A549 (cell line): ENCODE measurements at regions not wholly inside any gene's neighbourhood (a gene's known extent, or its start where the extent isn't known, plus 50 kb on each side); places are given as distances from the start of the nearest gene placed in this dataset.

Experiments
- ATAC-seq, 2 experiments: fragments of 200-7000 bp in 1 of 2; fragments of >200 bp in 1 of 2; cut with Nextera tagmentation in 1 of 2; cut with Tn5 transposase in 1 of 2; 3 replicates each; pipeline versions ENCODE4 v1.8.0 to v1.9.1; 2018 to 2020; ENCODE audit warnings: mild to moderate bottlenecking in 1 of 2, moderate library complexity in 1 of 2
- CTCF ChIA-PET: fragments of 300-600 bp; sonication (Branson Sonifier 250); formaldehyde crosslinking; extraction: SDS; loops from one replicate; lab custom pipeline; 2021; ENCODE audit warnings: antibody characterized with exemption, inconsistent platforms; lab: Yijun Ruan, JAX
- POLR2A ChIA-PET: fragments of 350-600 bp; formaldehyde crosslinking; extraction: SDS; loops from one replicate; lab custom pipeline; 2021; ENCODE audit warnings: antibody characterized with exemption, inconsistent platforms; lab: Yijun Ruan, JAX
- DNase-seq, 2 experiments: peaks; one replicate each; pipeline versions ENCODE4 v3.0.0 to v3.0.0-alpha.2; 2011 to 2016; ENCODE audit warnings: low read depth in 1 of 2, low spot score in 1 of 2
- FAIRE-seq: peaks from 2 replicates; lab custom pipeline; 2011; peaks lifted over from hg19 to GRCh38; lab: Jason Lieb, UNC
- H3K27ac ChIP-seq, 2 experiments: fragments of >200 bp; sonication (Bioruptor Twin); formaldehyde crosslinking; 3 replicates each; pipeline ENCODE4 v1.5.1; 2016 to 2017
- H3K4me1 ChIP-seq: fragments of >200 bp; sonication (Bioruptor Twin); formaldehyde crosslinking; 3 replicates; pipeline ENCODE4 v1.6.1; 2016
- H3K4me2 ChIP-seq: fragments of >200 bp; sonication (Bioruptor Twin); formaldehyde crosslinking; 3 replicates; pipeline ENCODE4 v1.6.1; 2016
- H3K4me3 ChIP-seq: fragments of >200 bp; sonication (Bioruptor Twin); formaldehyde crosslinking; 3 replicates; pipeline ENCODE4 v1.5.1; 2016
- H3K9me3 ChIP-seq: fragments of >200 bp; sonication (Bioruptor Twin); formaldehyde crosslinking; 3 replicates; pipeline ENCODE4 v1.6.1; 2016
- ATOH8 ChIP-seq: fragments of 250-450 bp; sonication (Bioruptor Pico); IDR thresholded peaks from 2 replicates; pipeline ENCODE4 v1.5.0; 2020; ENCODE audit warnings: low read depth, mild to moderate bottlenecking, moderate library complexity
- CBX8 ChIP-seq: fragments of 200-600 bp; sonication (generic); IDR thresholded peaks from 2 replicates; pipeline ENCODE4 v1.6.1; 2016
- CHD2 ChIP-seq: fragments of 150-350 bp; IDR thresholded peaks from 2 replicates; pipeline ENCODE4 v1.6.1; 2014; ENCODE audit warnings: low read length; ENCODE audit not compliant: partially characterized antibody
- EP300 ChIP-seq, 2 experiments: fragments of >200 bp; sonication (Bioruptor Twin); formaldehyde crosslinking; IDR thresholded peaks; 2 replicates in 1 of 2; 3 replicates in 1 of 2; pipeline ENCODE4 v1.6.1; 2016 to 2017
- FOSB ChIP-seq: fragments of 250-450 bp; sonication (Bioruptor Pico); IDR thresholded peaks from 2 replicates; pipeline ENCODE4 v1.5.0; 2020; ENCODE audit warnings: mild to moderate bottlenecking, moderate library complexity
- FOXS1 ChIP-seq: fragments of 250-450 bp; sonication (Bioruptor Pico); IDR thresholded peaks from 2 replicates; pipeline ENCODE4 v1.5.0; 2020; ENCODE audit warnings: mild to moderate bottlenecking, moderate library complexity
- GATA3 ChIP-seq: IDR thresholded peaks from 2 replicates; pipeline ENCODE4 v1.6.1; 2012; ENCODE audit warnings: borderline replicate concordance
- HDAC2 ChIP-seq: fragments of 200-600 bp; sonication (generic); IDR thresholded peaks from 2 replicates; pipeline ENCODE4 v1.6.1; 2016
- HEYL ChIP-seq: fragments of 250-450 bp; sonication (Bioruptor Pico); IDR thresholded peaks from 2 replicates; pipeline ENCODE4 v1.8.0; 2021; ENCODE audit warnings: mild to moderate bottlenecking, moderate library complexity
- HMGXB4 ChIP-seq: fragments of 250-450 bp; sonication (Bioruptor Pico); IDR thresholded peaks from 2 replicates; pipeline ENCODE4 v1.5.0; 2021; ENCODE audit warnings: mild to moderate bottlenecking, moderate library complexity, borderline replicate concordance
- HOXB13 ChIP-seq: fragments of 250-450 bp; sonication (Bioruptor Pico); IDR thresholded peaks from 2 replicates; pipeline ENCODE4 v1.5.0; 2020; ENCODE audit warnings: low read depth, mild to moderate bottlenecking, moderate library complexity
- JUN ChIP-seq, 2 experiments: fragments of >200 bp; sonication (Bioruptor Twin); formaldehyde crosslinking; IDR thresholded peaks; 2 replicates in 1 of 2; 3 replicates in 1 of 2; pipeline ENCODE4 v1.6.1; 2016 to 2017
- JUNB ChIP-seq: fragments of >200 bp; sonication (Bioruptor Twin); formaldehyde crosslinking; IDR thresholded peaks from 2 replicates; pipeline ENCODE4 v1.6.1; 2016
- MAFK ChIP-seq: fragments of 450-650 bp; IDR thresholded peaks from 2 replicates; pipeline ENCODE4 v1.6.1; 2014; ENCODE audit not compliant: partially characterized antibody
- NFE2L2 ChIP-seq: fragments of 150-350 bp; conservative IDR thresholded peaks from 2 replicates; pipeline ENCODE4 v1.6.1; 2014; ENCODE audit warnings: low read length
- RAD21 ChIP-seq, 2 experiments: fragments of >200 bp in 1 of 2; sonication (Bioruptor Twin) in 1 of 2; formaldehyde crosslinking in 1 of 2; IDR thresholded peaks in 1 of 2; conservative IDR thresholded peaks in 1 of 2; 2 replicates in 1 of 2; 3 replicates in 1 of 2; pipeline ENCODE4 v1.6.1; 2012 to 2018; ENCODE audit warnings: inconsistent platforms in 1 of 2
- SMC3 ChIP-seq: fragments of >200 bp; sonication (Bioruptor Twin); formaldehyde crosslinking; IDR thresholded peaks from 3 replicates; pipeline ENCODE4 v1.6.1; 2018; ENCODE audit warnings: inconsistent platforms
- TFCP2L1 ChIP-seq: fragments of 250-450 bp; sonication (Bioruptor Pico); IDR thresholded peaks from 2 replicates; pipeline ENCODE4 v1.5.0; 2021; ENCODE audit warnings: mild to moderate bottlenecking
- USF2 ChIP-seq: fragments of 450-650 bp; IDR thresholded peaks from 2 replicates; pipeline ENCODE4 v1.6.1; 2014; ENCODE audit warnings: antibody characterized with exemption
- WGBS: methylation state at CpG from one replicate; pipeline ENCODE4 v1.1.6; 2017; ENCODE audit errors: missing lambda C conversion rate; 5-methylcytosine and 5-hydroxymethylcytosine counted together
- TF ChIP-seq, protein P1 (sequence below): fragments of 150-350 bp; IDR thresholded peaks from 2 replicates; pipeline ENCODE4 v1.6.1; 2014; ENCODE audit warnings: low read depth, mild to moderate bottlenecking, low read length

- TF ChIP-seq JUN (IDR thresholded peaks at IDR 0.05) = no peak
- no peak for TF ChIP-seq JUNB
- TF ChIP-seq HOXB13 (CRISPR knock-in tag) = no peak
- TF ChIP-seq FOXS1 = no peak
Measured at GRCh38 chr5:99640646-99641045, 711.8 kb upstream of the CHD1 start (continued).

DNA sequence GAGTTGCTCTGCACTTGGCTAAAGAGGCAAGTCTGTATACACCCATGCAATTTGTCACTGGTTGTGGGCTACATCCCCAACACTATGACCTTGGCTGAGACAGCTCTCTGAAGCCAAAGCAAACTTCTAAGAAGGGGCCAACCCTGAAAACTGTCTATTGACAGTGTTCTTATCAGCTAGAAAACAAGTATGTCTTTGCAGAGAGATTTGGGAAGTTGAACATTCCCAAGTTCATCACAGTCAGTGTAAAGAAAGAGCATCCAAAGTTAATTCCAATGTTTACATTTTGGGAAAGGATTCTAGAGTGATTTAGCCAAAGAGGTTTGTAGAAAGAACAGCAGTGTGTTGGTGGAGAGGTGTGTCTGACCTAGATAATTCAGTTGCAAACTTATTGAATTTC is 711.1 kb upstream of the CHD1 start:
- TF ChIP-seq NFE2L2 = no peak
- TF ChIP-seq SMC3 = no peak
- no peak for TF ChIP-seq CHD2
- TF ChIP-seq GATA3 = no peak
- TF ChIP-seq, protein P1, sequence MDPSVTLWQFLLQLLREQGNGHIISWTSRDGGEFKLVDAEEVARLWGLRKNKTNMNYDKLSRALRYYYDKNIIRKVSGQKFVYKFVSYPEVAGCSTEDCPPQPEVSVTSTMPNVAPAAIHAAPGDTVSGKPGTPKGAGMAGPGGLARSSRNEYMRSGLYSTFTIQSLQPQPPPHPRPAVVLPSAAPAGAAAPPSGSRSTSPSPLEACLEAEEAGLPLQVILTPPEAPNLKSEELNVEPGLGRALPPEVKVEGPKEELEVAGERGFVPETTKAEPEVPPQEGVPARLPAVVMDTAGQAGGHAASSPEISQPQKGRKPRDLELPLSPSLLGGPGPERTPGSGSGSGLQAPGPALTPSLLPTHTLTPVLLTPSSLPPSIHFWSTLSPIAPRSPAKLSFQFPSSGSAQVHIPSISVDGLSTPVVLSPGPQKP = no peak
- TF ChIP-seq, all 56 proteins: peak for 0
- ChIA-PET CTCF (interaction anchor here (0.6 kb wide), 1 partner anchor 66 kb away, joined by 3 read pairs; no protein-coding TSS in a partner anchor), POLR2A (no interaction called here)
- no peaks in the 10 kb centered on the region for H3K4me1 ChIP-seq
- no peaks in the 10 kb centered on the region for H3K9me3 ChIP-seq
- FAIRE-seq = no peak
- no peak for ATAC-seq
- no peak overlapping the region for H3K4me2 ChIP-seq
- DNase-seq = no peak
- H3K27ac ChIP-seq = no peak overlapping the region
- no peak overlapping the region for H3K4me3 ChIP-seq

DNA sequence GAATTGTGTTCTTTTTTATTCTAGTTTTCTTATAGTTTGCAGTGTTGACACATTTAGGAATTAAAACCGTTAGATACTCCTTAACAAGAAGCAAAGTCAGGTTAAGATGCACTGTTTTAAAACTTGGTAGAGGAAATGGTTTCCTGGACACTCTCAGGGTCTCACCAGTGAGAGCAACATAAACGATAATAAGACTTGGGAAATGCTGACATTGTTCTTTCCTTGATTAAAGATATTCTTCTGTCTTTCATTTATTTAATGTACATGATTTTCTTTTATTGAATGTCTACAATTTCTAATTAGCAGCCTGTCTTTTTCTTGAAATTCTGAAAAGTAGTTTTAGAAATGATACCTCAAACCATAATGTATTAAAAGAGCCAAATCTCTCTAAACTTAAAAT is 707.9 kb upstream of the CHD1 start:
- Histone ChIP-seq H3K4me2 (no peak overlapping the region), H3K27ac (no peak overlapping the region), H3K4me1 (no peaks in the 10 kb centered on the region), H3K9me3 (no peaks in the 10 kb centered on the region), H3K4me3 (no peak overlapping the region)
- ChIA-PET CTCF (no interaction called here), POLR2A (no interaction called here)
- DNase-seq = no peak
- WGBS = 7% methylated on average over 2 of the region's 2 CpGs
- no peak for ATAC-seq
- FAIRE-seq = no peak
- TF ChIP-seq CBX8 (no peak), MAFK (peak; percentile 41)
- TF ChIP-seq, all 56 proteins: peak for 1

GRCh38 chr5:99621772-99622681 is 693.2 kb upstream of the CHD1 start:
- H3K4me3 ChIP-seq = no peak overlapping the region
- H3K4me1 ChIP-seq = no peaks in the 10 kb centered on the region
- no peak for TF ChIP-seq EP300 (IDR thresholded peaks at IDR 0.05)
- no peaks in the 10 kb centered on the region for H3K9me3 ChIP-seq
- CTCF ChIA-PET = interaction anchor here (0.7 kb wide), 1 partner anchor 14 kb away, joined by 4 read pairs; no protein-coding TSS in a partner anchor
- POLR2A ChIA-PET = no interaction called here
- 34% methylated on average over 12 of the region's 12 CpGs for WGBS
- H3K4me2 ChIP-seq = no peak overlapping the region
- no peak for DNase-seq
- no peak for ATAC-seq
- FAIRE-seq = no peak
- H3K27ac ChIP-seq = no peak overlapping the region

- no peak overlapping the region for H3K4me2 ChIP-seq
- ChIA-PET CTCF (no interaction called here), POLR2A (no interaction called here)
- H3K9me3 ChIP-seq = no peaks in the 10 kb centered on the region
- no peak for ATAC-seq
- WGBS = 45% methylated on average over 8 of the region's 8 CpGs
- no peak for FAIRE-seq
- no peaks in the 10 kb centered on the region for H3K4me1 ChIP-seq
- TF ChIP-seq USF2 (no peak), HEYL (CRISPR knock-in tag) (no peak), FOSB (CRISPR knock-in tag) (no peak), HDAC2 (no peak), NFE2L2 (no peak), RAD21 (conservative IDR thresholded peaks at IDR 0.05 in 1 of 2, IDR thresholded peaks at IDR 0.05 in 1 of 2) (no peak), CHD2 (no peak), ATOH8 (CRISPR knock-in tag) (no peak), TFCP2L1 (no peak), HMGXB4 (no peak)
- no peak overlapping the region for H3K4me3 ChIP-seq
- no peak overlapping the region for H3K27ac ChIP-seq
- no peak for DNase-seq
Measured at GRCh38 chr5:99617335-99617734, 688.5 kb upstream of the CHD1 start.
